Loucy (cell line): ENCODE measurements at regions not wholly inside any gene's neighbourhood (a gene's known extent, or its start where the extent isn't known, plus 50 kb on each side); places are given as distances from the start of the nearest gene placed in this dataset.

Experiments
- H2AFZ ChIP-seq: fragments of 200-600 bp; sonication (generic); 2 replicates; pipeline ENCODE4 v1.6.0; 2016; ENCODE audit warnings: antibody characterized with exemption, mild to moderate bottlenecking, low read length, moderate library complexity
- H3F3A ChIP-seq: fragments of 200-600 bp; 2 replicates; pipeline ENCODE4 v1.6.0; 2016; ENCODE audit warnings: antibody characterized with exemption, low read depth, mild to moderate bottlenecking
- H3K27me3 ChIP-seq: fragments of 200-600 bp; sonication (generic); 2 replicates; pipeline ENCODE4 v1.6.1; 2014; ENCODE audit warnings: low read length, mild to moderate bottlenecking; ENCODE audit not compliant: insufficient read depth, poor library complexity, severe bottlenecking
- H3K36me3 ChIP-seq: fragments of 200-600 bp; sonication (generic); 2 replicates; pipeline ENCODE4 v1.6.1; 2016; ENCODE audit warnings: low read length; ENCODE audit not compliant: insufficient read depth
- H3K4me1 ChIP-seq: fragments of 200-600 bp; sonication (generic); 2 replicates; pipeline ENCODE4 v1.5.1; 2014; ENCODE audit warnings: low read length, mild to moderate bottlenecking; ENCODE audit not compliant: insufficient read depth, poor library complexity, severe bottlenecking
- H3K4me2 ChIP-seq: fragments of 200-600 bp; sonication (generic); 2 replicates; pipeline ENCODE4 v1.6.0; 2014; ENCODE audit warnings: antibody characterized with exemption, low read length, low read depth, mild to moderate bottlenecking; ENCODE audit not compliant: poor library complexity, severe bottlenecking
- H3K4me3 ChIP-seq: fragments of 200-600 bp; sonication (generic); 2 replicates; pipeline ENCODE4 v1.5.1; 2014; ENCODE audit warnings: low read length, mild to moderate bottlenecking, mixed read lengths; ENCODE audit not compliant: poor library complexity, severe bottlenecking
- H3K79me2 ChIP-seq: fragments of 200-600 bp; sonication (generic); 2 replicates; pipeline ENCODE4 v1.6.1; 2014; ENCODE audit warnings: low read length; ENCODE audit not compliant: insufficient read depth
- H3K9ac ChIP-seq: fragments of 200-600 bp; sonication (generic); 2 replicates; pipeline ENCODE4 v1.6.0; 2014; ENCODE audit warnings: mild to moderate bottlenecking, low read depth, low read length, moderate library complexity; ENCODE audit not compliant: poor library complexity, severe bottlenecking
- H3K9me2 ChIP-seq: fragments of 200-600 bp; sonication (generic); replicated peaks from 2 replicates; pipeline ENCODE4 v1.6.1; 2016; ENCODE audit warnings: low read depth, low read length, mixed read lengths
- H3K9me3 ChIP-seq: fragments of 200-600 bp; sonication (generic); 2 replicates; pipeline ENCODE4 v1.6.1; 2014; ENCODE audit warnings: mild to moderate bottlenecking, antibody characterized with exemption, low read length, low read depth; ENCODE audit not compliant: insufficient read depth
- H4K20me1 ChIP-seq: fragments of 200-600 bp; sonication (generic); 2 replicates; pipeline ENCODE4 v1.6.0; 2014; ENCODE audit warnings: antibody characterized with exemption, low read length, mild to moderate bottlenecking; ENCODE audit not compliant: insufficient read depth, poor library complexity, severe bottlenecking
- CTCF ChIP-seq: fragments of 200-600 bp; sonication (generic); conservative IDR thresholded peaks from 2 replicates; pipeline ENCODE4 v1.5.1; 2014; ENCODE audit warnings: mild to moderate bottlenecking, antibody characterized with exemption, low read length
- EZH2phosphoT487 ChIP-seq: fragments of 200-600 bp; IDR thresholded peaks from 2 replicates; pipeline ENCODE4 v1.6.1; 2018; ENCODE audit warnings: antibody characterized with exemption, mild to moderate bottlenecking, moderate library complexity, borderline replicate concordance

- H2AFZ ChIP-seq = no peak overlapping the region
- H4K20me1 ChIP-seq = no peaks in the 10 kb centered on the region
- no peaks in the 10 kb centered on the region for H3K9me3 ChIP-seq
- no peak overlapping the region for H3K9ac ChIP-seq
- H3F3A ChIP-seq = no peaks in the 10 kb centered on the region
- no peaks in the 10 kb centered on the region for H3K79me2 ChIP-seq
- H3K4me3 ChIP-seq = no peak overlapping the region
- H3K9me2 ChIP-seq = no peaks in the 10 kb centered on the region
- H3K4me2 ChIP-seq = no peak overlapping the region
- no peaks in the 10 kb centered on the region for H3K27me3 ChIP-seq
- TF ChIP-seq CTCF = no peak
- no peak for TF ChIP-seq EZH2phosphoT487
- H3K36me3 ChIP-seq = no peaks in the 10 kb centered on the region
- peaks cover 19% of the 10 kb centered on the region for H3K4me1 ChIP-seq
These were observed 381.0 kb upstream of the EMCN start for GRCh38 chr4:100898844-100899243.

GRCh38 chr4:100895556-100896197 lies 377.9 kb upstream of the EMCN start:
- Histone ChIP-seq H2AFZ (peak overlapping the region; percentile 98), H3K4me2 (peak overlapping the region; percentile 88), H3K4me3 (peak overlapping the region; percentile 75), H3K9me2 (no peaks in the 10 kb centered on the region), H3K27me3 (no peaks in the 10 kb centered on the region), H3K9me3 (0 out of 2 replicates have a peak, but pooled peaks cover 6% of the 10 kb centered on the region), H3K4me1 (peaks cover 19% of the 10 kb centered on the region), H3K79me2 (no peaks in the 10 kb centered on the region), H3K9ac (peak overlapping the region; percentile 64), H4K20me1 (no peaks in the 10 kb centered on the region), H3F3A (no peaks in the 10 kb centered on the region), H3K36me3 (no peaks in the 10 kb centered on the region)
- TF ChIP-seq EZH2phosphoT487 = no peak
- TF ChIP-seq CTCF = no peak

- TF ChIP-seq CTCF (no peak), EZH2phosphoT487 (no peak)
These were observed 376.6 kb upstream of the EMCN start for GRCh38 chr4:100894339-100894870.

More at GRCh38 chr4:100894339-100894870, 376.6 kb upstream of the EMCN start:
- Histone ChIP-seq H3K4me2 (no peak overlapping the region), H3K27me3 (no peaks in the 10 kb centered on the region), H3K9me2 (no peaks in the 10 kb centered on the region), H3K4me1 (peaks cover 19% of the 10 kb centered on the region), H3K36me3 (no peaks in the 10 kb centered on the region), H3K9me3 (peaks cover 11% of the 10 kb centered on the region; the same call in 1 of the 2 replicates), H3K4me3 (no peak overlapping the region), H4K20me1 (no peaks in the 10 kb centered on the region), H3K79me2 (no peaks in the 10 kb centered on the region), H3F3A (no peaks in the 10 kb centered on the region), H2AFZ (peak overlapping the region; percentile 98), H3K9ac (no peak overlapping the region)
